ENCODE measurements at regions not wholly inside any gene's neighbourhood (a gene's known extent, or its start where the extent isn't known, plus 50 kb on each side); places are given as distances from the start of the nearest gene placed in this dataset.

GRCh38 chrX:6718766-6719165, 183.8 kb upstream of the VCX3A start:
- no peak for TF ChIP-seq CTCF (optimal IDR thresholded peaks at IDR 0.05 in 1 of 3, IDR thresholded peaks at IDR 0.05 in 1 of 3, conservative IDR thresholded peaks at IDR 0.05 in 1 of 3; ENCODE audit: extremely low read depth in 1 of 3, insufficient read depth in 2 of 3, low read length in 3 of 3)
- TF ChIP-seq EZH2 (IDR thresholded peaks at IDR 0.05; ENCODE audit: low read length), result no peak

Data from keratinocyte (primary cell).